ENCODE measurements at regions not wholly inside any gene's neighbourhood (a gene's known extent, or its start where the extent isn't known, plus 50 kb on each side); places are given as distances from the start of the nearest gene placed in this dataset.
"Not testable (repeated sequence)": the region's sequence is repeated elsewhere in the genome, so short reads cannot be mapped to it uniquely, and the experiment has no call there.

DNA sequence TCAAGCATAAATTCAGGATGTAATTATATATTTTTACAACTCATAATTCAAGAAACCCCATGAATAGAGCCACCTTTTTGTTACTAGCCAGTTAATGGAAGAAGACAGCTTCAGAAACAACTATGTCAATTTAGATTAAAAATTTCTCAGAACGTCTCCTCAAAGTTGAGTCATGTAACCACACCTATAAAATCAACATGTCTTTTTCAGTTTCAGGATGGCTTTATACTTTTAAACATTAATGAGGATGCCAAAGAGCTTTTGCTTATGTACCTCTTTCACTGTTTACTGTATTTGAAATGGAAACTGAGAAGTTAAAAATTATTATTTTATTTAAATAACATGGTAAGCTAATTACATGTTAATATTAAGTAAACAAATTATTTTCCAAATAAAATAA, 280.1 kb downstream of the PTH2R start:
- TF ChIP-seq CTCF (IDR thresholded peaks at IDR 0.05; ENCODE audit: insufficient read depth, low read depth, low read length), result no peak
- CTCF ChIA-PET, result no interaction called here
- Histone ChIP-seq H3K36me3 (ENCODE audit: control insufficient read depth, insufficient read depth, low read length) (no peaks in the 10 kb centered on the region), H3K27me3 (ENCODE audit: control insufficient read depth, insufficient read depth, low read length) (no peaks in the 10 kb centered on the region), H3K4me3 (ENCODE audit: low read depth, low read length) (no peak overlapping the region)
- POLR2A ChIA-PET, result no interaction called here
- DNase-seq (ENCODE audit: low read depth), result no peak

DNA sequence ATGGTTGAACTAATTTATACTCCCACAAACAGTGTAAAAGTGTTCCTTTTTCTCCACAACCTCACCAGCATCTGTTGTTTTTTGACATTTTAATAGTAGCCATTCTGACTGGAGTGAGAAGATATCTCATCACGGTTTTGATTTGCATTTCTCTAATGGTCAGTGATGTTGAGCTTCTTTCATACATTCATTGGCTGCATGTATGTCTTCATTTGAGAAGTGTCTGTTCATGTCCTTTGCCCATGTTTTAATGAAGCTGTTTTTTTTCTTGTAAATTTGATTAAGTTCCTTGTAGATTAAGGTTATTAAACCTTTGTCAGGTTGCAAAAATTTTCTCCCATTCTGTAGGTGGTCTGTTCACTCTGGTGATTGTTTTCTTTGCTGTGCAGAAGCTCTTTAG, 281.1 kb downstream of the PTH2R start:
- CTCF ChIA-PET; H3K4me3 ChIP-seq (ENCODE audit: low read depth, low read length); POLR2A ChIA-PET; DNase-seq (ENCODE audit: low read depth); H3K36me3 ChIP-seq (ENCODE audit: control insufficient read depth, insufficient read depth, low read length); H3K27me3 ChIP-seq (ENCODE audit: control insufficient read depth, insufficient read depth, low read length): not testable (repeated sequence)

- ChIA-PET CTCF (no interaction called here), POLR2A (no interaction called here)
- Histone ChIP-seq H3K36me3 (ENCODE audit: control insufficient read depth, insufficient read depth, low read length) (no peaks in the 10 kb centered on the region), H3K4me3 (ENCODE audit: low read depth, low read length) (no peak overlapping the region), H3K27me3 (ENCODE audit: control insufficient read depth, insufficient read depth, low read length) (no peaks in the 10 kb centered on the region)
- no peak for TF ChIP-seq CTCF (IDR thresholded peaks at IDR 0.05; ENCODE audit: insufficient read depth, low read depth, low read length)
- DNase-seq (ENCODE audit: low read depth), result no peak
Observed at GRCh38 chr2:208698114-208698513, 291.5 kb downstream of the PTH2R start.

DNA sequence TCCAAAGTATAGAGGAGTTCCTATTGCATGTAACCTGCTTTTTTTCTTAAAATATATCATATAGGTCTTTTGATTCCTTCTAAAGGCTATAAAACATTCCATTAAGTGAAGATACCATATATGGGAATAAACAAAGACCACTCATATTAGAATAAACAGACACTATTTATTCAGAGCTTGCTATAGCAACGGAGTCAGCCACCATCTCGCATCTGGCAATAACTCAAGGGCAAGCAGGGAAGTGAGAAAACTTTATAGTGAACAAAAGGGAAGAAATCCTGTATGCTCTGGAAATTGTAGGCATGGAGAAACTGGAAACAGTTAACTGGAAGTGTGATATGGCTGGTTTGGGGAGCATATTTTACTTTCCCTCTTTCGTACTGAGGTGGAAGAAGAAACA, 301.9 kb downstream of the PTH2R start:
- no peak for DNase-seq (ENCODE audit: low read depth)
- Histone ChIP-seq H3K36me3 (ENCODE audit: control insufficient read depth, insufficient read depth, low read length) (no peaks in the 10 kb centered on the region), H3K4me3 (ENCODE audit: low read depth, low read length) (no peak overlapping the region), H3K27me3 (ENCODE audit: control insufficient read depth, insufficient read depth, low read length) (no peaks in the 10 kb centered on the region)
- ChIA-PET CTCF (no interaction called here), POLR2A (no interaction called here)
- no peak for TF ChIP-seq CTCF (IDR thresholded peaks at IDR 0.05; ENCODE audit: insufficient read depth, low read depth, low read length)

DNA sequence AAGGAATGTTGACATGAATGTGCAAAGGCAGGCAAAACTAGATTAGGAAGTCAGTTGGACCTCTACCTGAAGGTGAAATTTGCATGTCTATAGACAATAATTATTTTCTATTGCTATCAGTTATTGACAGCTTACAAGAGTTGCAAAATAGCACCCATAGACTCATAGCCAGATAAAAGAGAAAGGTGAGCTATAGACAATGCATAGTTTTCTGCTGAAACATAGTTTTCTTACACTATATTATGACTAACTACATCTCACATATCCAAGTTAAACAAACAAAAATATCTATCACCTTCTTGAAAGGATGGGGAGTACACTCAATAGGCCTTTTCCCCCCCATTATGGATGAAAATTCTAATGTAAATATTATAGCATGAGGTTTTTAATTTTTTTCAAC, 305.0 kb downstream of the PTH2R start:
- POLR2A ChIA-PET, result no interaction called here
- Histone ChIP-seq H3K36me3 (ENCODE audit: control insufficient read depth, insufficient read depth, low read length) (no peaks in the 10 kb centered on the region), H3K27me3 (ENCODE audit: control insufficient read depth, insufficient read depth, low read length) (no peaks in the 10 kb centered on the region), H3K4me3 (ENCODE audit: low read depth, low read length) (no peak overlapping the region)
- TF ChIP-seq CTCF (IDR thresholded peaks at IDR 0.05; ENCODE audit: insufficient read depth, low read depth, low read length), result no peak
- no peak for DNase-seq (ENCODE audit: low read depth)
- CTCF ChIA-PET, result no interaction called here

GRCh38 chr2:208713066-208713745, 306.6 kb downstream of the PTH2R start:
- Histone ChIP-seq H3K27me3 (ENCODE audit: control insufficient read depth, insufficient read depth, low read length) (no peaks in the 10 kb centered on the region), H3K36me3 (ENCODE audit: control insufficient read depth, insufficient read depth, low read length) (no peaks in the 10 kb centered on the region), H3K4me3 (ENCODE audit: low read depth, low read length) (no peak overlapping the region)
- no peak for TF ChIP-seq CTCF (IDR thresholded peaks at IDR 0.05; ENCODE audit: insufficient read depth, low read depth, low read length)
- ChIA-PET CTCF (no interaction called here), POLR2A (no interaction called here)
- no peak for DNase-seq (ENCODE audit: low read depth)

All from BJ (cell line).